AG09319 (cell line): ENCODE measurements at regions not wholly inside any gene's neighbourhood (a gene's known extent, or its start where the extent isn't known, plus 50 kb on each side); places are given as distances from the start of the nearest gene placed in this dataset.

Source experiments
- DNase-seq: peaks from one replicate; pipeline ENCODE4 v3.0.0-alpha.2; 2010; ENCODE audit warnings: low read depth; ENCODE audit errors: extremely low read depth
- CTCF ChIP-seq: IDR thresholded peaks from 2 replicates; pipeline ENCODE4 v1.5.1; 2011; ENCODE audit warnings: low read depth, mild to moderate bottlenecking, inconsistent platforms, low read length, moderate library complexity

GRCh38 chr5:123266365-123266764 lies 156.8 kb downstream of the CEP120 start:
- no peak for DNase-seq
- no peak for TF ChIP-seq CTCF

GRCh38 chr5:123265551-123265950 lies 157.7 kb downstream of the CEP120 start:
- no peak for TF ChIP-seq CTCF
- no peak for DNase-seq

GRCh38 chr5:123264394-123264793 lies 158.8 kb downstream of the CEP120 start:
- no peak for DNase-seq
- TF ChIP-seq CTCF = no peak

GRCh38 chr5:123263859-123264258 lies 159.3 kb downstream of the CEP120 start:
- DNase-seq = no peak
- no peak for TF ChIP-seq CTCF

GRCh38 chr5:123262216-123262823 lies 160.9 kb downstream of the CEP120 start:
- TF ChIP-seq CTCF = no peak
- DNase-seq = no peak

GRCh38 chr5:123261752-123262151 lies 161.5 kb downstream of the CEP120 start:
- DNase-seq = no peak
- TF ChIP-seq CTCF = no peak

- no peak for TF ChIP-seq CTCF
These were observed 160.4 kb downstream of the PRDM6 start for GRCh38 chr5:123249446-123249845.

More at GRCh38 chr5:123249446-123249845, 160.4 kb downstream of the PRDM6 start:
- DNase-seq = no peak
